ENCODE measurements at regions not wholly inside any gene's neighbourhood (a gene's known extent, or its start where the extent isn't known, plus 50 kb on each side); places are given as distances from the start of the nearest gene placed in this dataset.

DNA sequence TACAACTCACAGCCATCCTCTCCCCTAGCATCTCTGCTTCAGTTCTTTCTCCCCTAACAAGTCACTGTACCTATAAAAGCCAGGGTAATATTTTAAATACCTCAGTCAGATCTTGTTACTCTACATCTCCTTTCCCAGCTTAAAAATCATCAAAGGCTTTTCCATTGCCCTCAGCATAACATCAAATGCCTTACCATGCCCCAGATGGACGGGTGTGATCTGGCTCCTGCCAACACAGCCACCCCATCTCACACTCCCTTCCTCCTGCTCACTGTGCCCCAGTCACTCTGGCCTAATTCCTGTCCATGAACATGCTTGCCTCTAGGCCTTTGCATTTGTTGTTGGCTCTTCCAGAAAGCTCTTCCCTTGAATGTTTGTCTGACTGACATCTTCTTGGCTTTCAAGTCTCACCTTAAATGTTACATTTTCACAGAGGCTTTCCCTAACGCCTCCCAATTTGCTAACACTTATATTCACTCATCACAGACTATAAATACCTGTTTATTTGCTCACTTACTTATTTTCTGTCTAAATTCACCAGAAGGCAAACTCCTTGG, 640.9 kb downstream of the NYAP2 start:
- no peaks in the 10 kb centered on the region for H3K9me3 ChIP-seq (ENCODE audit: control insufficient read depth, insufficient read depth, low read depth, low read length)
- H3K27ac ChIP-seq (ENCODE audit: insufficient read depth, low read length) = no peak overlapping the region
- no peak for TF ChIP-seq EZH2 (IDR thresholded peaks at IDR 0.05; ENCODE audit: low read length, missing control alignments)
- no peaks in the 10 kb centered on the region for H3K4me1 ChIP-seq (ENCODE audit: control insufficient read depth, extremely low read depth, insufficient read depth, low read length)
- H3K4me3 ChIP-seq (replicated peaks in 1 of 4; ENCODE audit: control extremely low read depth in 1 of 4, insufficient read depth in 1 of 4, low read depth in 3 of 4, low read length in 4 of 4) = no peak overlapping the region
- DNase-seq (ENCODE audit: low read depth in 2 of 2) = no peak
- H3K9ac ChIP-seq (ENCODE audit: insufficient read depth, low read length) = no peak overlapping the region
- no peaks in the 10 kb centered on the region for H4K20me1 ChIP-seq (ENCODE audit: control insufficient read depth, extremely low read depth, insufficient read depth, low read length)
- no peak overlapping the region for H2AFZ ChIP-seq (ENCODE audit: low read length)
- no peaks in the 10 kb centered on the region for H3K27me3 ChIP-seq (ENCODE audit: control insufficient read depth, insufficient read depth, low read length)
- no peaks in the 10 kb centered on the region for H3K79me2 ChIP-seq (ENCODE audit: control insufficient read depth, insufficient read depth, low read length)
- no peak overlapping the region for H3K4me2 ChIP-seq (ENCODE audit: extremely low read depth, insufficient read depth, low read length)
- H3K36me3 ChIP-seq (ENCODE audit: control insufficient read depth, insufficient read depth, low read length) = no peaks in the 10 kb centered on the region

DNA sequence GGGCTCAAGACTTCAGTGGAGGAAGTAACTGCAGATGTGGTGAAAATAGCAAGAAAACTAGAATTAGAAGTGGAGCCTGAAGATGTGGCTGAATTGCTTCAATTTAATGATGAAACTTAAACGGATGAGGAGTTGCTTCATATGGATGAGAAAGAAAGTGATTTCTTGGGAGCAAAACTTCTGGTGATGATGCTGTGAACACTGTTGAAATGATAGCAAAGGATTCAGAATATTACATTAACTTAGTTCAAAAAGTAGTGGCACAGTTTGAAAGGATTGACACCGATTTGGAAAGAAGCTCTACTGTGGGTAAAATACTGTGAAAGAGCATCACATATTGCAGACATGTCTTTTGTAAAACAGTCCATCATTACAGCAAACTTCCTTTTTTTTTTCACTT, 638.0 kb downstream of the NYAP2 start:
- Histone ChIP-seq H2AFZ (ENCODE audit: low read length) (no peak overlapping the region), H4K20me1 (ENCODE audit: control insufficient read depth, extremely low read depth, insufficient read depth, low read length) (no peaks in the 10 kb centered on the region), H3K27me3 (ENCODE audit: control insufficient read depth, insufficient read depth, low read length) (no peaks in the 10 kb centered on the region), H3K36me3 (ENCODE audit: control insufficient read depth, insufficient read depth, low read length) (no peaks in the 10 kb centered on the region), H3K27ac (ENCODE audit: insufficient read depth, low read length) (no peak overlapping the region), H3K4me3 (replicated peaks in 1 of 4; ENCODE audit: control extremely low read depth in 1 of 4, insufficient read depth in 1 of 4, low read depth in 3 of 4, low read length in 4 of 4) (no peak overlapping the region), H3K4me2 (ENCODE audit: extremely low read depth, insufficient read depth, low read length) (no peak overlapping the region), H3K79me2 (ENCODE audit: control insufficient read depth, insufficient read depth, low read length) (no peaks in the 10 kb centered on the region), H3K9ac (ENCODE audit: insufficient read depth, low read length) (no peak overlapping the region), H3K4me1 (ENCODE audit: control insufficient read depth, extremely low read depth, insufficient read depth, low read length) (no peaks in the 10 kb centered on the region), H3K9me3 (ENCODE audit: control insufficient read depth, insufficient read depth, low read depth, low read length) (no peaks in the 10 kb centered on the region)
- DNase-seq (ENCODE audit: low read depth in 2 of 2) = no peak
- TF ChIP-seq EZH2 (IDR thresholded peaks at IDR 0.05; ENCODE audit: low read length, missing control alignments) = no peak

DNA sequence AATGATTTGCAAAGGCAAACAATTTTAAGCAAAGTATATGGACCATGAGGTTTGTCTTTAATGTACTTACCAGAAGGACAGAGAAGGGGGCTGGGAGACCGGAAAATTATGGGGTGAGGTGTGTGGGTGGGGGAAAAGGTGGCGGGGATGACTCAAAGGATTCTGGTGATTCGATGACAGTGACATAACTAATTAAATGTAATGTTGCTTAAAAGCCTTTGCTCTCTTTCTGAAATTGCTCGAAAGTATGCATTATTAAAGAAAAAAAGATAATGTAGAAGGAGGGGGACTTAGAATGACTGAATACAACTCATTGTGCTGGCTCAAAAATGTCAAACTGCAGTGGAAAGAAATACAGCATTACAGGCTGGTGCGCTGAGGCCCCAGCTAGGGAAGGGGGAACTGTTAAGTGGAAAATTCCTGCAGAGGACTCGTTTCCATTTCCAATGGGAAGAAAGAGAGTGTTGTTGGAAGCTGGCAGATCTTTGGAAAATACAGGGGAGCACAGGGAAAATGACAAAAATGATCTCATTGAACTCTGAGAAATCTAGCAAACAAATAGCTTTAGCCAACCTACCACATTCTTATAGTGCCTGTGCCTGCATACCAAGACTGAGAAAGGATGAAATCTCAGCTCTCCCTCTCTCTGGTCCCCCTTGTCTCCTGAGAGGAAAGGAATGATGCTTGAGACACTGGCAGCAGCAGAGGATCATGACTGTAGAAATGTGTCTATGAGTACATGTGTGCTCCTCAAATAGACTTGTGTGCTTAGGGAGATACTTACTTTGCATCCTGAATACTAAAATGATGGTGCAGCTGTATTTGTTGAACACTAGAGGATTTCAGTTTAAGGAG, 632.4 kb downstream of the NYAP2 start:
- Histone ChIP-seq H3K36me3 (ENCODE audit: control insufficient read depth, insufficient read depth, low read length) (no peaks in the 10 kb centered on the region), H3K27me3 (ENCODE audit: control insufficient read depth, insufficient read depth, low read length) (no peaks in the 10 kb centered on the region), H3K27ac (ENCODE audit: insufficient read depth, low read length) (peak overlapping the region; percentile 57), H3K9ac (ENCODE audit: insufficient read depth, low read length) (no peak overlapping the region), H3K79me2 (ENCODE audit: control insufficient read depth, insufficient read depth, low read length) (no peaks in the 10 kb centered on the region), H4K20me1 (ENCODE audit: control insufficient read depth, extremely low read depth, insufficient read depth, low read length) (no peaks in the 10 kb centered on the region), H3K9me3 (ENCODE audit: control insufficient read depth, insufficient read depth, low read depth, low read length) (no peaks in the 10 kb centered on the region), H3K4me1 (ENCODE audit: control insufficient read depth, extremely low read depth, insufficient read depth, low read length) (no peaks in the 10 kb centered on the region), H3K4me2 (ENCODE audit: extremely low read depth, insufficient read depth, low read length) (peak overlapping the region; percentile 92), H3K4me3 (replicated peaks in 1 of 4; ENCODE audit: control extremely low read depth in 1 of 4, insufficient read depth in 1 of 4, low read depth in 3 of 4, low read length in 4 of 4) (peak overlapping the region; percentile 63 to 75 (median 67)), H2AFZ (ENCODE audit: low read length) (peak overlapping the region; percentile 92)
- peak; percentile 14 to 53 for DNase-seq (ENCODE audit: low read depth in 2 of 2)
- TF ChIP-seq EZH2 (IDR thresholded peaks at IDR 0.05; ENCODE audit: low read length, missing control alignments) = no peak
- TF ChIP-seq, protein P1, sequence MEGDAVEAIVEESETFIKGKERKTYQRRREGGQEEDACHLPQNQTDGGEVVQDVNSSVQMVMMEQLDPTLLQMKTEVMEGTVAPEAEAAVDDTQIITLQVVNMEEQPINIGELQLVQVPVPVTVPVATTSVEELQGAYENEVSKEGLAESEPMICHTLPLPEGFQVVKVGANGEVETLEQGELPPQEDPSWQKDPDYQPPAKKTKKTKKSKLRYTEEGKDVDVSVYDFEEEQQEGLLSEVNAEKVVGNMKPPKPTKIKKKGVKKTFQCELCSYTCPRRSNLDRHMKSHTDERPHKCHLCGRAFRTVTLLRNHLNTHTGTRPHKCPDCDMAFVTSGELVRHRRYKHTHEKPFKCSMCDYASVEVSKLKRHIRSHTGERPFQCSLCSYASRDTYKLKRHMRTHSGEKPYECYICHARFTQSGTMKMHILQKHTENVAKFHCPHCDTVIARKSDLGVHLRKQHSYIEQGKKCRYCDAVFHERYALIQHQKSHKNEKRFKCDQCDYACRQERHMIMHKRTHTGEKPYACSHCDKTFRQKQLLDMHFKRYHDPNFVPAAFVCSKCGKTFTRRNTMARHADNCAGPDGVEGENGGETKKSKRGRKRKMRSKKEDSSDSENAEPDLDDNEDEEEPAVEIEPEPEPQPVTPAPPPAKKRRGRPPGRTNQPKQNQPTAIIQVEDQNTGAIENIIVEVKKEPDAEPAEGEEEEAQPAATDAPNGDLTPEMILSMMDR (conservative IDR thresholded peaks at IDR 0.05 in 1 of 2, IDR thresholded peaks at IDR 0.05 in 1 of 2; ENCODE audit: low read depth in 1 of 2, low read length in 2 of 2) = no peak
